ENCODE measurements at regions not wholly inside any gene's neighbourhood (a gene's known extent, or its start where the extent isn't known, plus 50 kb on each side); places are given as distances from the start of the nearest gene placed in this dataset.

DNA sequence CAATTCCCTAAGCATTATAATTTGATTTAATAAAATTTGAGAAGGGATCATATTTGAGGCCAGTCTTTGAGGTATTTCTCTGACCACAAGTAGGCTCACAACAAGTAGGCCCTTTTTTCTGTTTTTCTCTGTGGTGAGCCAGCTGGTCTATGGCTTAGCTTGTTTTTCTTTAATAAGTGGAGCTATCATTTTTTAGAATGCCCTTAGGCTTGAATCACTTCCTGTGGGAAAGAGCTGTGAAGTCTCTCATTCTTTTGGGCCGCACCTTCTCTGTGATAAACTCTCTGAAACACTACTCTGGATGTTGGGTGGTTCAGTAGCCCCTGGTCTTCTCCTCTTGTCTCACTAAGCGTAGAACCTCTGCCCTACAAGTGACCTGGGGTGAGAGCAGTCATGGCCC, 235.9 kb downstream of the SUCLG1 start:
- TF ChIP-seq, protein P1, sequence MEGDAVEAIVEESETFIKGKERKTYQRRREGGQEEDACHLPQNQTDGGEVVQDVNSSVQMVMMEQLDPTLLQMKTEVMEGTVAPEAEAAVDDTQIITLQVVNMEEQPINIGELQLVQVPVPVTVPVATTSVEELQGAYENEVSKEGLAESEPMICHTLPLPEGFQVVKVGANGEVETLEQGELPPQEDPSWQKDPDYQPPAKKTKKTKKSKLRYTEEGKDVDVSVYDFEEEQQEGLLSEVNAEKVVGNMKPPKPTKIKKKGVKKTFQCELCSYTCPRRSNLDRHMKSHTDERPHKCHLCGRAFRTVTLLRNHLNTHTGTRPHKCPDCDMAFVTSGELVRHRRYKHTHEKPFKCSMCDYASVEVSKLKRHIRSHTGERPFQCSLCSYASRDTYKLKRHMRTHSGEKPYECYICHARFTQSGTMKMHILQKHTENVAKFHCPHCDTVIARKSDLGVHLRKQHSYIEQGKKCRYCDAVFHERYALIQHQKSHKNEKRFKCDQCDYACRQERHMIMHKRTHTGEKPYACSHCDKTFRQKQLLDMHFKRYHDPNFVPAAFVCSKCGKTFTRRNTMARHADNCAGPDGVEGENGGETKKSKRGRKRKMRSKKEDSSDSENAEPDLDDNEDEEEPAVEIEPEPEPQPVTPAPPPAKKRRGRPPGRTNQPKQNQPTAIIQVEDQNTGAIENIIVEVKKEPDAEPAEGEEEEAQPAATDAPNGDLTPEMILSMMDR (IDR thresholded peaks at IDR 0.05; ENCODE audit: low read depth, low read length, poor library complexity, severe bottlenecking) = no peak
- no peak for TF ChIP-seq EZH2phosphoT487 (IDR thresholded peaks at IDR 0.05; ENCODE audit: borderline replicate concordance, low read length)

All from DOHH2 (cell line).